Medulla oblongata (tissue), 1 donor: ENCODE measurements at regions not wholly inside any gene's neighbourhood (a gene's known extent, or its start where the extent isn't known, plus 50 kb on each side); places are given as distances from the start of the nearest gene placed in this dataset.

Experiments
- DNase-seq: peaks from one replicate; pipeline ENCODE4 v3.0.0-alpha.2; 2015; ENCODE audit errors: extremely low spot score

- DNase-seq, result no peak
These were observed 156.9 kb downstream of the USP12 start for GRCh38 chr13:27014406-27015359.

DNA sequence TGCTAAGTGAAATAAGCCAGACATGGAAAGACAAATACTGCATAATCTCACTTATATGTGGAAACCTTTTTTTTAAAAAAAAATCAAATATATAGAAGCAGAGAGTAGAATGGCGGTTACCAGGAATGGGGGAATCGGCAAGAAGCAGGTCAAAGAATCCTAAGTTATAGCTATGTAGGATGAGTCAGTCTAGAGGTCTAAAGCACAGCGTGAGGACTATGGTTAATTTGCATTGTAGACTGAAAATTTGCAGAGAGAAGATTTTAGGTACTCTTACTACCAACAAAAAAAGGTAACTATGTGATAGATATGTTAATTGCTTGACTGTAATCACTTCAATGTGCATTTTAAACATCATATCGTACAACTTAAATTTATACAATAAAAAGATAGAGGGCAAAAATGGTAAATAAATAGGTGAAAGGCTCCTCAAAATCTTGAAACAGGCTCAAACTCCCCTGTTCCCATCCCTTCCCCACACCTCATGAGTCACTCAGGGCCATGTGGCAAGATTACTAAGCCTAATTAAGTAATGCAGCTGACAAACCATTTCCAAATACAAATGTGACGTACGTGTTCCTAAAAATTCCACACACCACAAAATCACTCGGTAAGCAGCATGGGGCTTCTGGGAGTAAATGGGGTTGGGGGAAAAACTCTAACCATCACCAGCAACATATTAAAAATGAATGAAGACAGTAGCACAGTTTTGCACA, 159.0 kb downstream of the USP12 start:
- DNase-seq, result no peak

GRCh38 chr13:27011661-27012060, 159.9 kb downstream of the USP12 start:
- no peak for DNase-seq

DNA sequence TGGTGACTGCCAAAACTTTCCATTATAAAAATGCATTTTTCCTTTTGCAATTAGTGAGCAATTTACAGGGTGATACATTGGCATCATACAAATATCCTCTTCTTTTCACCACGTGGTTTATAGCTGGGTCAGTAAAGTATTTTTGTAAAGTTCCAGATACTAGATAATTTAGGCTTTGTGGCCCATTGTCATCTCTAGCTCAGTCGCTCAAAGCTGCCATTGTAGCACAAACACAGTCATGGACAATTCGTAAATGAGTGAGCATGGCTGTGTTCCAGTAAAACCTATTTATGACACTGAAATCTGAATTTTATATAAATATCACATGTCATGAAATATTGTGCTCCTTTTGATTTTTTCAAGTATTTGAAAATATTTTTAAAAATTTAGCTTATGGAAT, 162.9 kb downstream of the USP12 start:
- DNase-seq, result no peak

GRCh38 chr13:27007166-27007565, 164.4 kb downstream of the USP12 start:
- DNase-seq, result no peak

DNA sequence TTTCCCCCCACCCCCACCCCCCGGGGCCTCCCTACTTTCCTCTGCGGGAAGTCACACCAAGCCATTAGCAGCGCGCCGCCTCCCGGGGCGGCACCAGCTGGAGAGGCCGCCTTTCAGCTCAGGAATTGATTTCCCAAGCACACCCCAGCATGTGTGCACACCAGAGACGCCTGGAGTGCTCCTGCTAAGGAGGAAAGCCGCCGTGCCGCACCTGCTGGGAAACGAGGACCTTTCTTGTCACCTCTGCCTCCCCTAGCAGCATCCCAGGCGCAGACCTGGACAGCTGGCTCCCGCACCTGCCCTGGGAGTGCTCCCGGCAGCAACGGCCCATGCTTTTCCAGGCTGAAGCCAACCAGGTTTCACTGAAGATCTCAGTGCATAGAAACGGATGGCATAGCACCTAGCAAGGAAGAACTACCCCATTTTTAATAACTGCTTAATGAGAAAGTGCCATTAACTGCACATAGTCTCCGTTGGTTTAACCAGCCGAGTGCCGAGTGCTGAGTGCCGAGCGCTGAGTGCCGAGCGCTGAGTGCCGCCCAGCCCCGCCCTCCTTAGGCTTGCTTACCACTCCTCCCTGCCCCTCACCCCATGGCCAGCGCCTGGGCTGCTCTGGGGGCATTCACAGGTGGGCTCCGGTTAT, 165.0 kb downstream of the USP12 start:
- no peak for DNase-seq

- no peak for DNase-seq
These were observed 165.6 kb downstream of the USP12 start for GRCh38 chr13:27005976-27006518.

DNA sequence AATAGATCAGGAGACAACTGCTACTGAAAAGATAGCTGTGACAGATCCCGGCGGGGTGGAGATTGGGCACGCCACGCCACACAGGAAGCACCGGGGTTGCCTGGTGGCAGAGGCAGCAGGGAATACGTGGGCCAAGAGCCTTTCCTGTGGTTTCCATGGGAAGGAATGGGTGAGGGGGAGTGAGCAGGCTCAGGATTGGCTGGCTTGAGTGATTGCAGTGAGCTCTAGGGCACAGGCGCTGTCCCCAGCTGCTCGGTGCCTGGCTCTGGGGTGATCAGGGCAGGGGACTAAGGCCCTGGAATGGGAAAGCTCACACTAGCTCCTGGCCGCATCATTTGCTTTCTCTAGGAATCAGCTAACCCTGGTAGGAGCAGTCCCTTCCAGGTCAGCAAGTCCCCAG, 166.1 kb downstream of the USP12 start:
- DNase-seq, result peak; percentile 51

- no peak for DNase-seq
These were observed 166.7 kb downstream of the USP12 start for GRCh38 chr13:27004866-27005265.

DNA sequence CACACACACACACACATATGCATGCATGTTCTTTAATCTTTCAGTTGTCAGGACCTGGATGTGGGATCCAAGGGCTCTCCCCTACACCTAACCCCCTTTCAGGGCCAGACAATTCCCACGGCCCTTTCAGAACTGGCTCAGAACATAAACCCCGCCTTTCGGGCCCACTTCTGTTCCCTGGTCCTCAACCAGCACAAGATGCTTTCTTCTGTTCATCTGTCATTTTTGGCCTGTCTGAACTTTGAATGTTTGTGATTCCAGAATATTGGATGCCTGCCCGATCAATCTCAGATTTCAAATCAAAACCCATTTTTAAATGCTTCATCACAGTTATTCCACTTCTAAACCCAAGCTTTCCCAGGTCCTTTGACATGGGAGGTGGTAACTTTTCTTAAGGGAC, 167.3 kb downstream of the USP12 start:
- no peak for DNase-seq

GRCh38 chr13:27001705-27002104, 169.9 kb downstream of the USP12 start:
- no peak for DNase-seq

- DNase-seq, result no peak
These were observed 170.9 kb downstream of the USP12 start for GRCh38 chr13:27000686-27001085.

DNA sequence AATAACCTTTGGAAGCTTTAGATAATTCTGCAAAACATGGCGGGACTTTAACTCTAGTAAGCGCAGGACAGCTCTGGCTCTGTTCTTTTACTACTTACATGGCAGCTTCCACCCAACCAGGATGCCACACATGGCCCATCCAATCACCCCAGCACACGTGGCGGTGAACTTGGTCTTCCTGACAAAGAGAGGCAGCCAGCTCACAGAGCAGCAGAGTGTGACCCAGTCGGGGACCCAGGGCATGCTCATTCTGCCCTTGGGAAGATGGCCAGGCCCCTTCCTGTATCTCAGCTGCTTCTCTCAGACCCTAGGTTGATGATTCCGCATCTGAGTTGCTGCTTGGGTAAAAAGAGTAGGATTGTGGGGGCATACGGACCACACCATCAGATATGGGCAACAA, 172.1 kb downstream of the USP12 start:
- no peak for DNase-seq

DNA sequence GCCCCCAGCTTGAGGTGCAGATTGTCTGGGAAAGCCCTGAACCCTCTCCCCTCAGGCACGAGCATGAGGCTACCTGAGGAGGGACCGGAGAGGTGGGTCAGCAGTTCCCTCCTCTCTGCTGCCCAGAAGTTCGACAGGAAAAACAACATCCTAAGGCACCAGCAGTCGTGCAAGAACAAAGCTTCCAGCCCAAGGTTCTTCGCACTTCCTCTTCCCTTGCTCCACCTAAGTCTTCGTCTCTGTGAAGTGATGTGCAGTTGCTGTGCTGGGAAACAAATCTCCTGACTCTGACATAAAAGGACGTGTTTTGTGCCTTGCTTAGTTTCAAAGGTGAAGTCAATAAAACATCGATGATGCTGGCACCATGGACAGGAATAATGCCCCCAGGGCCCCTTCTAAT, 173.3 kb downstream of the USP12 start:
- DNase-seq, result no peak

GRCh38 chr13:26996965-26997752, 174.5 kb downstream of the USP12 start:
- no peak for DNase-seq

- DNase-seq, result no peak
These were observed 176.5 kb downstream of the USP12 start for GRCh38 chr13:26995159-26995558.

- no peak for DNase-seq
These were observed 177.8 kb downstream of the USP12 start for GRCh38 chr13:26993780-26994179.

DNA sequence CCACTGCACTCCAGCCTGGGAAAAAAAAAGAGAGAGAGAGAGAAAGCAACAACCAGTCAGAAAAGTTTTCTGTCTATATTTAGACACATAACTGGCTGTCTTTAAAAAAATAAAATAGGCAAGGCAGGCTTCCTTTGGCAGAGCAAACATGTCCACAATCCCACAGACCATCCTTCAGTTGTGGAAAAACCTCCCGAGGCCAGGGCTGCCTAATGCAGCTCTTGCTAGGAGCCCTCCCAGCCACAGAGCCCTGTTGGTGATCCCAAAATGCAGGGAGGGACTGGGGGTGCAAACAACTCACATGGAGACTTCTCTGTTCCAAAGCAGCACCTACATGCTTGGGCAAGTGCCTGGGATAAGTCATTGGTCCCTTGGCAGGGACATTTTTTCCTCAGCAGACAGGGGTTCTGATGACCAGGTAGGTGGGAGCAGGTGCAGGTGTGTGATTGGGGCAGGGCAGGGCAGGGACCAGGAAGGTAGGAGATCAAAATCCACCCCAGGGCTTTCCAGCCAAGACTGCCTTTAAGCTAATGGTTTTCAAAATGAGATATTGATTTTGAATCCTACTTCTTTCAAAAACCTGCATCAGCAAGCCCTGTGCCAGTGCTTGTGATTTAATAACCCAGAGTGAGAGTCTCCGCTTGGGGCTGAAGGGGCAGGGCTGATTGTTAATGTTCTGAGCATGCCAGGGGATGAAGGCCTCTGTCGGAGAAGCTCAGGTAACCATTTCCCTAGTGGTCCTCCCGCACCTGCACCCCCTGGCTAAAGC, 178.5 kb downstream of the USP12 start:
- no peak for DNase-seq

- DNase-seq, result peak; percentile 78
These were observed 180.0 kb downstream of the USP12 start for GRCh38 chr13:26991508-26992181.
